ENCODE measurements at regions not wholly inside any gene's neighbourhood (a gene's known extent, or its start where the extent isn't known, plus 50 kb on each side); places are given as distances from the start of the nearest gene placed in this dataset.
"Not testable (repeated sequence)": the region's sequence is repeated elsewhere in the genome, so short reads cannot be mapped to it uniquely, and the experiment has no call there.

- Histone ChIP-seq H3K27me3 (replicated peaks) (no peaks in the 10 kb centered on the region), H3K4me3 (ENCODE audit: low read depth, low read length) (no peak overlapping the region), H3K27ac (no peak overlapping the region), H3K36me3 (replicated peaks) (no peaks in the 10 kb centered on the region)
- no peak for DNase-seq
- in situ Hi-C loops (cut with HindIII; ENCODE audit: low pct_ligation_motif_present, low sequenced_read_pairs), result no loop called here
- no peak for TF ChIP-seq CTCF (IDR thresholded peaks at IDR 0.05; ENCODE audit: low read depth, low read length, missing control alignments)
These were observed 316.7 kb upstream of the ESRRG start for GRCh38 chr1:217039926-217040325.

- H3K36me3 ChIP-seq (replicated peaks); DNase-seq; in situ Hi-C loops (cut with HindIII; ENCODE audit: low pct_ligation_motif_present, low sequenced_read_pairs); H3K27me3 ChIP-seq (replicated peaks); H3K27ac ChIP-seq; H3K4me3 ChIP-seq (ENCODE audit: low read depth, low read length): not testable (repeated sequence)
These were observed 315.9 kb upstream of the ESRRG start for GRCh38 chr1:217039139-217039538.

- DNase-seq, result no peak
- Histone ChIP-seq H3K27me3 (replicated peaks) (no peaks in the 10 kb centered on the region), H3K4me3 (ENCODE audit: low read depth, low read length) (no peak overlapping the region), H3K27ac (no peak overlapping the region), H3K36me3 (replicated peaks) (no peaks in the 10 kb centered on the region)
- no peak for TF ChIP-seq CTCF (IDR thresholded peaks at IDR 0.05; ENCODE audit: low read depth, low read length, missing control alignments)
- in situ Hi-C loops (cut with HindIII; ENCODE audit: low pct_ligation_motif_present, low sequenced_read_pairs), result no loop called here
These were observed 313.5 kb upstream of the ESRRG start for GRCh38 chr1:217036757-217037156.

- DNase-seq, result no peak
- Histone ChIP-seq H3K27me3 (replicated peaks) (no peaks in the 10 kb centered on the region), H3K27ac (no peak overlapping the region), H3K4me3 (ENCODE audit: low read depth, low read length) (no peak overlapping the region), H3K36me3 (replicated peaks) (no peaks in the 10 kb centered on the region)
- in situ Hi-C loops (cut with HindIII; ENCODE audit: low pct_ligation_motif_present, low sequenced_read_pairs), result no loop called here
- no peak for TF ChIP-seq CTCF (IDR thresholded peaks at IDR 0.05; ENCODE audit: low read depth, low read length, missing control alignments)
These were observed 309.6 kb upstream of the ESRRG start for GRCh38 chr1:217032715-217033367.

- DNase-seq, result peak; percentile 26
- Histone ChIP-seq H3K27me3 (replicated peaks) (no peaks in the 10 kb centered on the region), H3K4me3 (ENCODE audit: low read depth, low read length) (no peak overlapping the region), H3K36me3 (replicated peaks) (no peaks in the 10 kb centered on the region), H3K27ac (no peak overlapping the region)
- no peak for TF ChIP-seq CTCF (IDR thresholded peaks at IDR 0.05; ENCODE audit: low read depth, low read length, missing control alignments)
- in situ Hi-C loops (cut with HindIII; ENCODE audit: low pct_ligation_motif_present, low sequenced_read_pairs), result no loop called here
These were observed 306.3 kb upstream of the ESRRG start for GRCh38 chr1:217029281-217030157.

GRCh38 chr1:217027403-217028080 is 304.3 kb upstream of the ESRRG start:
- no peak for TF ChIP-seq CTCF (IDR thresholded peaks at IDR 0.05; ENCODE audit: low read depth, low read length, missing control alignments)
- DNase-seq, result no peak
- Histone ChIP-seq H3K36me3 (replicated peaks) (no peaks in the 10 kb centered on the region), H3K4me3 (ENCODE audit: low read depth, low read length) (no peak overlapping the region), H3K27ac (no peak overlapping the region), H3K27me3 (replicated peaks) (no peaks in the 10 kb centered on the region)
- in situ Hi-C loops (cut with HindIII; ENCODE audit: low pct_ligation_motif_present, low sequenced_read_pairs), result no loop called here
